ENCODE measurements at regions not wholly inside any gene's neighbourhood (a gene's known extent, or its start where the extent isn't known, plus 50 kb on each side); places are given as distances from the start of the nearest gene placed in this dataset.

GRCh38 chr11:41519696-41520095 is 60.2 kb upstream of the LRRC4C start:
- TF ChIP-seq POLR2A (IDR thresholded peaks at IDR 0.05; ENCODE audit: low read depth, low read length), result no peak
- TF ChIP-seq POLR2AphosphoS5 (IDR thresholded peaks at IDR 0.05; ENCODE audit: low read depth, low read length), result no peak
- TF ChIP-seq SPI1 (IDR thresholded peaks at IDR 0.05; ENCODE audit: low read depth, low read length), result no peak
- TF ChIP-seq TAF1 (IDR thresholded peaks at IDR 0.05; ENCODE audit: low read depth, low read length), result no peak
- TF ChIP-seq PAX5 (IDR thresholded peaks at IDR 0.05; ENCODE audit: insufficient read depth, low read length, severe bottlenecking), result no peak
- TF ChIP-seq POU2F2 (IDR thresholded peaks at IDR 0.05; ENCODE audit: low read depth, low read length), result no peak

Data from GM12891 (cell line).